ENCODE measurements at regions not wholly inside any gene's neighbourhood (a gene's known extent, or its start where the extent isn't known, plus 50 kb on each side); places are given as distances from the start of the nearest gene placed in this dataset.

DNA sequence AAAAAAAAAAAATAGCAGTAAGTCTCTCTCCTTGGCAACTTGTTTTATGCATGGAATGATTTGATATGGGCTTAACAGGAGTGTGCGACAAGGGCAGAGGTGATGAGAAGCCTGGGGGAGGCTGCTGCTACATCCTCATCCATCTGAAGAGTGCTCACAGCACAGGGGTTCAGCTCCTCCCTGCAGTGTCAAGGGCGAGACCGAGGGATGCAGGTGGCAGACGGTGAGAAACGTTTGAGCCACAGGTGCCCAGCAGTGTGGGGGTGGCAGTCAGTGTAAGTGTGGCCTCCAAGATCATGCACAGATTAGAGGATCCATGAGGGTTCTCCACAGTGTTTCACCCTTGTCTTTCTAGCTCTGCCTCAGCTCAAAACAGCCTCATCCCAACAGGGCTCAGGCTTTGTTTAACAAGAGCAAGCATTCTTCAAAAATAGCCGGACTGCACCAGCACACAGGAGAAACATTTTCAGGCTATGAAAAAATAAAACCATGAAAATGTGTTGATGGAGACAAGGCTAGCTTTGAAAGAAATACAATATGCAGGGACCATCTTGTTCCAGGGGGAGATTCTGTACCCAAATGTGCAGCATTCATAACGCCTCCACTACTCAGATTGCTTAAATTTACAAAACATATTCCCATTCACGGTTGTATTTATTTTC, 324.5 kb upstream of the MYT1L start:
- no peak for TF ChIP-seq TCF3 (IDR thresholded peaks at IDR 0.05; ENCODE audit: borderline replicate concordance, insufficient read depth, low read depth, low read length)
- TF ChIP-seq SIN3A (IDR thresholded peaks at IDR 0.05; ENCODE audit: low read depth, low read length) = no peak
- TF ChIP-seq MXI1 (IDR thresholded peaks at IDR 0.05; ENCODE audit: low read depth, low read length) = no peak

Data from GM12878 (cell line).